SJCRH30 (cell line): ENCODE measurements at regions not wholly inside any gene's neighbourhood (a gene's known extent, or its start where the extent isn't known, plus 50 kb on each side); places are given as distances from the start of the nearest gene placed in this dataset.
A peak's percentile ranks its signal among the peaks of the same experiment; 100 is the strongest.

Experiments
- DNase-seq, 2 experiments: peaks; one replicate each; pipeline ENCODE4 v3.0.0-alpha.2; 2015 to 2020
- H3K27ac ChIP-seq: fragments of 250-450 bp; sonication (Bioruptor Pico); 2 replicates; pipeline ENCODE4 v1.5.1; 2020; ENCODE audit warnings: mild to moderate bottlenecking, moderate library complexity
- H3K27me3 ChIP-seq: fragments of 250-450 bp; sonication (Bioruptor Pico); 2 replicates; pipeline ENCODE4 v1.5.1; 2020; ENCODE audit warnings: mild to moderate bottlenecking, moderate library complexity
- H3K36me3 ChIP-seq: fragments of 250-450 bp; sonication (Bioruptor Pico); 2 replicates; pipeline ENCODE4 v1.5.1; 2020; ENCODE audit warnings: mild to moderate bottlenecking, moderate library complexity
- H3K4me1 ChIP-seq: fragments of 250-450 bp; sonication (Bioruptor Pico); 2 replicates; pipeline ENCODE4 v1.5.1; 2020; ENCODE audit warnings: mild to moderate bottlenecking, moderate library complexity
- H3K4me3 ChIP-seq: fragments of 250-450 bp; sonication (Bioruptor Pico); 2 replicates; pipeline ENCODE4 v1.5.1; 2020; ENCODE audit warnings: mild to moderate bottlenecking, moderate library complexity
- H3K9me3 ChIP-seq: fragments of 250-450 bp; sonication (Bioruptor Pico); replicated peaks from 2 replicates; pipeline ENCODE4 v1.5.1; 2020; ENCODE audit warnings: mild to moderate bottlenecking, moderate library complexity

DNA sequence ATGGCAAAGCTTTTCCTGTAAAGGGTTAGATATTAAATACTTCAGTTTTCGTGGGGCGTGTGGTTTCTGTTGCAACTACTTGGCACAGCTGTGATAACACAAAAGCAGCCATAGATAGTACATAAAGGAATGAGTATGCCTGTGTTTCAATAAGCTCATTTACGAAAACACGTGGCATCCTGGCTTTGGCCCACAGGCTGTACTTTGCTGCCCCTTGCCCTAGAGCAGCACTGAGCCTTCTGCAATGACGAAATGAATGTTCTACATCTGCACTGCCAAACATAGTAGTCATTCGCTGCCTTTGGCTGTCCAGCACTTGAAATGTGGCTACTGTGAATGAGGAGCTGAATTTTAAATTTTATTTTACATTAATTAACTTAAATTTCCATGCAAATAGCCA lies 376.2 kb upstream of the TPK1 start:
- H3K27me3 ChIP-seq = no peaks in the 10 kb centered on the region
- no peak overlapping the region for H3K4me3 ChIP-seq
- no peaks in the 10 kb centered on the region for H3K36me3 ChIP-seq
- peaks cover 4% of the 10 kb centered on the region; the same call in 1 of the 2 replicates for H3K4me1 ChIP-seq
- no peak overlapping the region for H3K27ac ChIP-seq
- peak; percentile 58 to 76 for DNase-seq
- no peaks in the 10 kb centered on the region for H3K9me3 ChIP-seq

DNA sequence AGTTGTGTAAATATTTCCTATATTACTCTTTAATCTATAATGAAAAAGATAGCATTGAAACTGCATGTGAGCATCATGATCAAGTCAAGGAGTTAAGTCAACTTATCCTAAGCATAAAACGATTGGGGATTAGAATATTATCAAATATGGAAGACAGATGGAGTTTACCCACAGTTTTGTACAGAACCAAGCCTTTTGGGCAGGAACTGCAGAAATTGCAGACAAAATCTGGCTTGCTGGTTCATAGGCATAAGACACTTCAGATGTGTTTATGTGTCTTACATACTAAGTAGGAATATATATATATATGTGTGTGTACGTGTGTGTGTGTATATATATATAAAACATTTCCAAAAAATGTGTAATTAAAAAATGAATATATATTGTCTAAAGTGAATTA lies 375.4 kb upstream of the TPK1 start:
- Histone ChIP-seq H3K36me3 (no peaks in the 10 kb centered on the region), H3K27me3 (no peaks in the 10 kb centered on the region), H3K4me1 (peaks cover 4% of the 10 kb centered on the region; the same call in 1 of the 2 replicates), H3K27ac (no peak overlapping the region), H3K4me3 (no peak overlapping the region), H3K9me3 (no peaks in the 10 kb centered on the region)
- no peak for DNase-seq

DNA sequence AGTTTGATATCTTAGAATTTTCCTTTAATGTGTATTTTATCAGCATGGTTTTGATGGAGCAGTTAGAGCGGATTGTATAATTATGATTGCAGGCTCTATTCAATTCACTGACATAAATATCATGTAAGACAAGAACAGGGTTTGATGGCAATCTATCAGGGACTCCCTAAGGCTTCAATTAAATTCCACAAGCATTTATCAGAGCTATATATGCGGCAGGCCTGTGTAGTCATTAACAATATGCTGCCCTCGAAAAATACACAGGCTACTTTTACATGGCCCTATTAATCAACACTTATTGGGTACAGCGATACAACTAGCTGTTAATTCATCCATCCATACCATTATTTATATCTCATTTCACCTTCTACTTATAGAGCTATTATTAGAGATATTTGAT lies 358.1 kb upstream of the TPK1 start:
- Histone ChIP-seq H3K27ac (no peak overlapping the region), H3K27me3 (no peaks in the 10 kb centered on the region), H3K9me3 (no peaks in the 10 kb centered on the region), H3K4me3 (no peak overlapping the region), H3K4me1 (peaks cover 9% of the 10 kb centered on the region; the same call in 1 of the 2 replicates), H3K36me3 (no peaks in the 10 kb centered on the region)
- no peak for DNase-seq

DNA sequence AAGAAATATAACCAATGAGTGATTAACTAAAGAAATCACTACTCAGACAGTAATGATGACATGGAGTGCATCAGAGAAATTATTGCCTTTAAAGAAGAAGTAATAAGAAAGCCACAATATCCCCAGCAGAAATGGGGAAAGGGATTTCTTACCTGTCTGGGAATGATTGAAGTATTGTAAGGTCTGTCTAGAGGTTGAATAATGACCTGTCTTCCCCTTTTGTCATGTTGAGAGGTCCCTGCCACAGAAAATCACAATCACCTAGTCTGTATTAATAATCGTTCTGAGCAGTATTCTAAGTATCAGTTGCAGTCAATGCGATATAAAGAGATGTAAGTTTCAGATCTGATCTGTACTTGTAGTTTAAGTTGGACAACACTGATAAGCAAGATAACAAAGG lies 349.1 kb upstream of the TPK1 start:
- DNase-seq = no peak
- no peak overlapping the region for H3K27ac ChIP-seq
- no peaks in the 10 kb centered on the region for H3K27me3 ChIP-seq
- no peaks in the 10 kb centered on the region for H3K36me3 ChIP-seq
- no peak overlapping the region for H3K4me3 ChIP-seq
- H3K9me3 ChIP-seq = no peaks in the 10 kb centered on the region
- H3K4me1 ChIP-seq = no peaks in the 10 kb centered on the region; the same call in 1 of the 2 replicates

DNA sequence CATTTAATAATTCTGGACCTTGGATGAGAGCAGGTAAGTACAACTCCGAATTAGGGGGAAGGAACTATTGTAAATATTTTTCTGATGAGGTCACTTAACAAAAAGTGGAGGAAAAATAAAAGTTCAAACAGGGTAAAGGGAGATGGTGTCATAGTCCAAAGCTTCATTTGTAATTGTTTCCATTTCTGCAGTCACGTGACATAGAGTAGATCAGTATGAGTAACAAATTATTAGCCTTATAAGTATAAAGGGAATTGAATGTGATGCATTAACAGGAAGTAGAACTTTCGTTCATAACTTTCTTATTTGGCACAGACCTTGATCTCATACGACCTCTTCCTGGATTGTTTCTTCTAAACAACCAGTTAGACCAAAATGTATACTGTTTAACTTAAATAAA lies 347.2 kb upstream of the TPK1 start:
- H3K27me3 ChIP-seq = no peaks in the 10 kb centered on the region
- no peaks in the 10 kb centered on the region for H3K9me3 ChIP-seq
- no peak overlapping the region for H3K4me3 ChIP-seq
- H3K36me3 ChIP-seq = no peaks in the 10 kb centered on the region
- no peak overlapping the region for H3K27ac ChIP-seq
- H3K4me1 ChIP-seq = no peaks in the 10 kb centered on the region
- DNase-seq = no peak

DNA sequence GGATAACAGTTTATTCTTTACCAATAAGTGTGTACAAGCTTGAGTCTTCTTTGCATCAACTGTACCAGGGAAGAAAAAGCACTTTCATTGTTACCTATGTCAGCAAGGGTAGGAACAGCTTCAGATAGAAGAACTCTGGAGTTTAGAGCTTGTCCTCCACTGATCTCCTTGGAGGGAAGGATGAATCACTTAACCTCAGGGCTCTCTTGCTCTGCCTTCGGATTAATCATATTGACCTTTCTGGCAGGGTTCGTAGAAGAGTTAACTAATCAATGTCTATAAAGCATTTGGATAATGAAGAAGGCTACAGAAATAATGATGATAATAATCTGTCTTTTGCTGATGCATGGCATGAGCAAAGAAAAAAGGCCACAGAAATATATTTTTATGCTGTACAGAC lies 339.5 kb upstream of the TPK1 start:
- H3K27me3 ChIP-seq = no peaks in the 10 kb centered on the region
- DNase-seq = no peak
- H3K4me1 ChIP-seq = no peaks in the 10 kb centered on the region
- no peaks in the 10 kb centered on the region for H3K36me3 ChIP-seq
- H3K9me3 ChIP-seq = no peaks in the 10 kb centered on the region
- H3K4me3 ChIP-seq = no peak overlapping the region
- H3K27ac ChIP-seq = no peak overlapping the region

DNA sequence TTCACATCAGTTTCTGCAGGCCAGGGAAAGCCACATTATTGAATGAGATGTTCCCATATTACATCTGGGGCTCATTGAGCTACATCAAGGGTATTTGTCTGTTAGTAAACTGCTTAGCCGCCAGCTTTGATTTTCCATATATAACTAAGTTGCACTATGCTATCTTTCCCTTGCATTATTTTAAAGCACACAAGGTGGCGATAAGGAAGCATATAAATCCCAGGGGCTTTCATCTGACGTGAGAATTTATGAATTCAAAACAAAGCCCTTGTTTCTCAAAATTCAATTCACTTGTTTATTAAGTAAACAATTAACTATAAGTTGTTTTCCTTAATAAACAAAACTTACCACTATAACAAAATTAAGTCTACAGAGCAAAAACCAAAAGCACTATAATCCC lies 334.1 kb upstream of the TPK1 start:
- H3K27ac ChIP-seq = no peak overlapping the region

DNA sequence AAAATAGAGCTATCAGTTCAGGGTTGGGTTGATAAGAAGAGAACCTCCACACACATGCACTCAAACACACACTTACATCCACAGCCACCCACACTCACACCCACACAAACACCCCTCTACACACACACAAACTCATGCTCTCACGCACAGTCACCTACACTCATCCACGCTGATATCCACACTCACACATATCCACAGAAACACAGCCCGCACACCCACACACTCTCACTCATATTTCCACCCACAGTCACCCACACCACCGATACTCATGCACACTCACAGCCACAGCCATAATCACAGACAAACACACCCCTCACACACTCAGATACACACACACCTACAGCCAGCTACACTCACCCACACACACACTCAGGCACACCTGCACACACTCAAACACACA lies 333.0 kb upstream of the TPK1 start:
- H3K9me3 ChIP-seq = no peaks in the 10 kb centered on the region

More for the DNA sequence above, 334.1 kb upstream of the TPK1 start:
- H3K9me3 ChIP-seq = no peaks in the 10 kb centered on the region
- H3K4me3 ChIP-seq = no peak overlapping the region
- no peaks in the 10 kb centered on the region for H3K36me3 ChIP-seq
- peak in 1 of 2 experiments; percentile 40 for DNase-seq
- H3K27me3 ChIP-seq = no peaks in the 10 kb centered on the region
- H3K4me1 ChIP-seq = no peaks in the 10 kb centered on the region

DNA sequence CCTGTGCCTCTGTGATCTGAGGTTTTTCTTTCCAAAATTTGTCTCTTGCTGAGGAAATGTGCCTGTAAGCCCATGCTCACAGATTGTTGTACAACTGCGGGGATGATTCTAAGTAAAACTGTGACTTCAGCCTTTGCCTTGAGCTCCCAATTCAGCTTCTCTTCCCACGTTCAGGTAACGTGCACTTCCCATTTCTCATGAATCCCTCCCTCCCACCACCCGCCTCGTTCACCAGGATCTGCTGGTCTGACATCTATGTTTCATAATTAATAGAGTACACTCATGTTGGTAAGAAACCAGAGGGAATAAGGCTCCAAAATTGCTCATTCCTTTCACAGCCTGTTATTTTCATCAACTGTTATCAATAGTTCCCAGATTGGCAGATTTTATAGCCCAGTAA lies 332.6 kb upstream of the TPK1 start:
- H3K9me3 ChIP-seq = no peaks in the 10 kb centered on the region
- no peak overlapping the region for H3K4me3 ChIP-seq
- H3K27ac ChIP-seq = no peak overlapping the region
- no peaks in the 10 kb centered on the region for H3K36me3 ChIP-seq
- no peak for DNase-seq
- no peaks in the 10 kb centered on the region for H3K27me3 ChIP-seq
- no peaks in the 10 kb centered on the region for H3K4me1 ChIP-seq

More for the DNA sequence above, 333.0 kb upstream of the TPK1 start:
- Histone ChIP-seq H3K4me3 (no peak overlapping the region), H3K36me3 (no peaks in the 10 kb centered on the region), H3K4me1 (no peaks in the 10 kb centered on the region), H3K27ac (no peak overlapping the region), H3K27me3 (no peaks in the 10 kb centered on the region)
- no peak for DNase-seq

DNA sequence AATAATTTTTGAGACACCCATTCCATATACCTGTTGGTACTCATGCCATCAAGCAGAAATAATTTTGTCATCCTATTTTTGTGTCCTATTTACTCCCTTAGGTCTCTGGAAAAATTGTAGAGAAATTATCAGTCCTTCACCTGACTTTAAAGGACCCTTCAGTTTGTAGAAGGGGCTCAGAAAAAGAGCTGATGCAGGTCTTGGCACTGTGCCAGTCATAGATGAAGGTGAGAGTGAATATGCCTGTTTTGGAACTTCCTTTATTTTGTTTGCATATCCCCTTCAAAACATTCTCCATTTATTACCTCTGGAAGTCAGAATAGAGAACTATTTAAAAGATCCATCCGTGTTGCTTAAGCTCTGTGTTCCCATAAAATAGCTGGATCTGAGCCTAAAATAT lies 321.0 kb upstream of the TPK1 start:
- DNase-seq = peak in 1 of 2 experiments; percentile 21
- H3K9me3 ChIP-seq = no peaks in the 10 kb centered on the region
- no peak overlapping the region for H3K4me3 ChIP-seq
- H3K4me1 ChIP-seq = no peaks in the 10 kb centered on the region
- no peaks in the 10 kb centered on the region for H3K36me3 ChIP-seq
- H3K27me3 ChIP-seq = no peaks in the 10 kb centered on the region; the same call in 1 of the 2 replicates
- no peak overlapping the region for H3K27ac ChIP-seq

DNA sequence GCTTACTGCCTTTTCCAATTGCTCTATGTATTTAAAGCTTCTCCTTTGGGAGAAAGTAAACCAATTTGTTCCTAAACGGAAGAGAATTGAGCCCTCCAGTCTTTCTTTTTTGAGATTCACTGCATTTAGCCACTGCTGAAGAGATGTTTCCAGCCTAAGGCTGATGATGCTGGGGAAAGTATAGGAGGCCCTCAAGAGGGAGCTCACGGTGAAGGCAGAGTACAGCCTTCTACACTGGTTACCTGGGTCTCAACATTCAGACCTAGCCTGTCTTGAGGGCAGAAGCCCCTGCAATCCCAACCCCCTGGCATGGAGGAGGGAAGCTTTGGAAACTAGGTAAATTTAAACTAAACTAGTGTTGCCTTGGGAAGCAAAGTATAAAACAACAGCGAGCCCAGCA lies 316.7 kb upstream of the TPK1 start:
- Histone ChIP-seq H3K4me1 (no peaks in the 10 kb centered on the region), H3K27ac (no peak overlapping the region), H3K9me3 (no peaks in the 10 kb centered on the region), H3K36me3 (no peaks in the 10 kb centered on the region), H3K27me3 (no peaks in the 10 kb centered on the region; the same call in 1 of the 2 replicates), H3K4me3 (no peak overlapping the region)
- DNase-seq = no peak

DNA sequence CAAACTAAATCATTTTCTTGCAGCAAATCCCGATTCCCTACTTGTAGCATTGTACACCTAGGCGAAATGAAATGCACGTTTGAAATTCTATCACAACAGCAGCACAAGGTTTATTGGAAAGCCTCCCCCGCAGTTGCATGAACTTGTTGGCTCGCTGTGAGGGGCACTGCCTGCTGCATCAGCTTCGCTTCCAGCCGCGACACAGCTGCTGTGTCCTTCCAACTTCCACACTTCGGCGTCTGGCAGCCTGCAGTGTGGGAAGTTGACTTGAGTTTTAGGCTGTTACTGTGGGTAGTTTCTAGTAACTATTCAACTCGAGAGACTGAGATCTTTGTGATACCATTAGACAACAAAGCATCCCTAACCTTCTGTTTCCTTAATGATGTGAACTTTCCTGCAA lies 315.8 kb upstream of the TPK1 start:
- Histone ChIP-seq H3K36me3 (no peaks in the 10 kb centered on the region), H3K9me3 (no peaks in the 10 kb centered on the region), H3K4me3 (no peak overlapping the region), H3K4me1 (no peaks in the 10 kb centered on the region), H3K27ac (no peak overlapping the region), H3K27me3 (no peaks in the 10 kb centered on the region; the same call in 1 of the 2 replicates)
- DNase-seq = peak; percentile 10 to 42

DNA sequence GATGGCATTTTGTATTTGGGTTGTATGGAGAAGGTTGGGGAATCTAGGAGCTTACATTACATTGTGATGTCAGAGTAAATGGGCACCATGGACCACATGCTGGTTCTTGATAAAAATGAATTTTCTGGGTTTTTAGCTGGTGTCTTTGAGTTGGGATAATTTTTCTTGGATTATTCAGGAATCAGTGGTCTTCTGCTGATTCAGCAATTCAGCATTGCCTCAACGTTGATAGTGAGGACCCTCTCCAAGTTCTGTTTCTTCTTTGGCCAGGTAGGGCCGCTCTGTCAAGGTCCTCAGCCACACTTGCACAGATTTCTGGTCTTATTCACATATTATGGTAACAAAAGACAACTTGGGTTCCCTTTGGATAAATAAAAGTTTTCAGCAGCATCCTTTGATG lies 312.0 kb upstream of the TPK1 start:
- Histone ChIP-seq H3K4me3 (no peak overlapping the region), H3K9me3 (no peaks in the 10 kb centered on the region), H3K36me3 (no peaks in the 10 kb centered on the region), H3K27me3 (no peaks in the 10 kb centered on the region), H3K4me1 (no peaks in the 10 kb centered on the region), H3K27ac (no peak overlapping the region)
- no peak for DNase-seq

DNA sequence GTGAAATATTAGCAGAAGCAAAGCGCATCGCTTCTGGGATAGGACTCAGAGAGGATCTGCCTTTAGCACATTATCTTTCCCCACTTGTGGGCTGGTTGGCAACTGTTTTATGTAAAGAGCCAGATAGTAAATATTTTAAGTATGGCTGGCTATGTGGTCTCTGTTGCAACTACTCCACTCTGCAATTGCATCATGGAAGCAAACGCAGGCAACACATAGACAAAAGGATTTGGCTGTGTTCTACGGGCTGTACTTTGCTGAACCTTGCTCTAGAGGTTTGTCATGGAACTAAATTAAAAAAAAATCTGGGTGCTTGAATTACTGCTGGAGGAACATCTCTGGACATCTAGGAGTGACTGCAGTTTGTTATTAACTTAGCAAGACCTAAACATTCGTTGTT lies 307.8 kb upstream of the TPK1 start:
- Histone ChIP-seq H3K4me1 (no peaks in the 10 kb centered on the region), H3K36me3 (no peaks in the 10 kb centered on the region), H3K27me3 (no peaks in the 10 kb centered on the region), H3K27ac (no peak overlapping the region), H3K9me3 (no peaks in the 10 kb centered on the region), H3K4me3 (no peak overlapping the region)
- no peak for DNase-seq

DNA sequence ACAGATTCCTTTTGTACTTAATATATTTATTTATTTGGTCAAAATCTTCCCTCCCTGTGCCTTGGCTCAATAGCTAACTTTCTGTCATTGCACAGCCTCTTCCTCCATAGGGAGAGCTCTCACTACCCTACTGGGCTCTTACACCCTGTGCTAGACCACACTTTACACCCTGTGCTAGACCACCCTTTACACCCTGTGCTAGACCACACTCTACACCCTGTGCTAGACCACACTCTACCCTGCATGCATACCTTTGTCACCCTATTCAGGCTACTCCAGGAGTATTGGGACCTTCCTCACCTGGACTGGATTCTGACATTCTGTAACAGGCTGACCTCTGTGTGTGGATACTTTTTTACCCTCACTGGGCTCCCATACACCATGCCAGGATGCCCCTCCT lies 298.5 kb upstream of the TPK1 start:
- Histone ChIP-seq H3K36me3 (no peaks in the 10 kb centered on the region), H3K27ac (no peak overlapping the region), H3K9me3 (no peaks in the 10 kb centered on the region), H3K4me1 (no peaks in the 10 kb centered on the region), H3K27me3 (no peaks in the 10 kb centered on the region), H3K4me3 (no peak overlapping the region)
- no peak for DNase-seq

DNA sequence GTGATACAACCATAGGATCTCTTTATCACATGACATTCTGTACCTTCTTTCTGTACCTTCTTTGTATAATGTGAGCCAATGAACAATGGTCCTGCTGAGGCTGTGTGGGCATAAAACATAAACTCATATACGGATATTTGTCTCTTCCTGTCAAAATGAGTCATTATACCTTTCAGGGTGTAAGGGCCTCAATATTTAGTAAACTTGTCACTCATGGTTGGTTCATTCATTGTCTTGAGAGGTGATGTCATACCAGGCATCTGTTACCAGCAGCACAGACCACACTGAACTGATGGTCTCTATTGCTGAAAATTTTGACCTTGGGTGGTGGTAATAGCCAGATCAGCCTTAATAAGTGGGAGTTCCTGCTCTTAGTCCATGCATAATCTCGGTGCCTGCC lies 287.6 kb upstream of the TPK1 start:
- DNase-seq = no peak
- Histone ChIP-seq H3K4me3 (no peak overlapping the region), H3K9me3 (no peaks in the 10 kb centered on the region), H3K36me3 (no peaks in the 10 kb centered on the region), H3K27me3 (0 out of 2 replicates have a peak, but pooled peaks cover 2% of the 10 kb centered on the region), H3K4me1 (no peaks in the 10 kb centered on the region), H3K27ac (no peak overlapping the region)
